ENCODE measurements at regions not wholly inside any gene's neighbourhood (a gene's known extent, or its start where the extent isn't known, plus 50 kb on each side); places are given as distances from the start of the nearest gene placed in this dataset.

GRCh38 chr16:86184185-86184584 is 285.2 kb downstream of the IRF8 start:
- in situ Hi-C loops (cut with HindIII; ENCODE audit: low sequenced_read_pairs): no loop called here

GRCh38 chr16:86185089-86185488 is 286.1 kb downstream of the IRF8 start:
- in situ Hi-C loops (cut with HindIII; ENCODE audit: low sequenced_read_pairs): no loop called here

DNA sequence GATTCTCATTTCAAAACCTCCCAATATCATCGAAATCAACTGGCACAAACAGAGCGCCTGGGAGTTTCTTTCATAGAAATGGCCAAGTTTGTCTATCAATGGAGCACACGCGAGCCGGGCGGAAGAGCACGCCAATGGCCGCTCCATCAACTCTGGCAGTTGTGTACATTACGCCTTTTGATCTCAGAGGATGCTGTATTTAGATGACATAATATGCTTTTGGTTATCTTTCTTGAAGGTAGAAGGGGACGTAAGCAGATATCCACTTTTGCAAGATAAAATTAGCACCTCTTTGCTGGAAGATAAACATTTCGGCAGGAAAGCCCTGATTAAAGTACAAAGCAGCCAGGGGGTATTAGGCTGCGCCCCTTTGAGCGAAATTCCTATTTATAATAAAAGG is 287.4 kb downstream of the IRF8 start:
- in situ Hi-C loops (cut with HindIII; ENCODE audit: low sequenced_read_pairs): no loop called here

DNA sequence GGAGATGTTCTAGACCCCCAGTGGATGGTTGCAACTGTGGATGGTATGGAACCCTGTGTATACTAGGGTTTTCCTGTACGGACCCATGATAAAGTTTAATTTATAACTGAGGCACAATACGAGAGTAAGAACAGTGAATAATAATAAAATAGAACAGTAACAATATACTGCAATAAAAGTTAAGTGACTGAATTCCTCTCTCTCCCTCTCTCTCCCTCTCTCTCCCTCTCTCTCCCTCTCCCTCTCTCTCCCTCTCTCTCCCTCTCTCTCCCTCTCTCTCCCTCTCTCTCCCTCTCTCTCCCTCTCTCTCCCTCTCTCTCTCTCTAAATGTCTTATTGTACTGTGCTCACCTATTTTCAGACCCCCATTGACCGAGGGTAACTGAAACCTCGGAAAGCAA is 291.0 kb downstream of the IRF8 start:
- in situ Hi-C loops (cut with HindIII; ENCODE audit: low sequenced_read_pairs): no loop called here

- in situ Hi-C loops (cut with HindIII; ENCODE audit: low sequenced_read_pairs): no loop called here
Observed at GRCh38 chr16:86191663-86192062, 292.7 kb downstream of the IRF8 start.

DNA sequence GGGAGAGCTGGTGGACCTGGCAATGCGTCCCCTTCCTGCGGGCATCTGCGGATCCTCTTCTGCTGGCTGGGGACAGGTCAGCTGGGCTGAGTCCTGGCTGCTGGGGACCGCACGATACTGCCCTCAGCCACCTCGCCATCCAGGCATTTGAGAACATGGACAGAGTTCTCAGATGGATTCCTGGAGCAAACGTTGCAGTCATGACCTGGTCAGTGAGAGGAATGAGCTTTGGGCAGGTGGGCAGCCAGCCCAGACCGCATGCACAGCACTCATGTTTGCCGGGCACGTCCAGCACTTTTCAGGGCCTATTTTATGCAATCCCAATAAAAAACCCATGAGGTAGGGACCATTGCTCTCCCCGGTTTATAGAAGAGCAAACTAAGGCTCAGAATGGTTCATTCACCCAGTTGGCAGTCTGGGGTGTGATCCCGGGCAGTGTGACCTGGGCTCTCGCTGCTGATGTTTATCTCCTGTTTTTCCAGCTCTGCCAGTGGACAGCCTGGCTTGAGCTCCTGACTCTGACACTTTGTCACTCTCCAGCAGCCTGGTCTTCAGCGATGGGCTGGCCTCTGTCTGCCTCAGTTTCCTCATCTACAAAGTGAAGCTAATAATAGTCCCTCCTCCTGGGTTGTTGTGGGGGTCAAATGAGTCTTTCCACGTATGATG is 294.7 kb downstream of the IRF8 start:
- in situ Hi-C loops (cut with HindIII; ENCODE audit: low sequenced_read_pairs): no loop called here

DNA sequence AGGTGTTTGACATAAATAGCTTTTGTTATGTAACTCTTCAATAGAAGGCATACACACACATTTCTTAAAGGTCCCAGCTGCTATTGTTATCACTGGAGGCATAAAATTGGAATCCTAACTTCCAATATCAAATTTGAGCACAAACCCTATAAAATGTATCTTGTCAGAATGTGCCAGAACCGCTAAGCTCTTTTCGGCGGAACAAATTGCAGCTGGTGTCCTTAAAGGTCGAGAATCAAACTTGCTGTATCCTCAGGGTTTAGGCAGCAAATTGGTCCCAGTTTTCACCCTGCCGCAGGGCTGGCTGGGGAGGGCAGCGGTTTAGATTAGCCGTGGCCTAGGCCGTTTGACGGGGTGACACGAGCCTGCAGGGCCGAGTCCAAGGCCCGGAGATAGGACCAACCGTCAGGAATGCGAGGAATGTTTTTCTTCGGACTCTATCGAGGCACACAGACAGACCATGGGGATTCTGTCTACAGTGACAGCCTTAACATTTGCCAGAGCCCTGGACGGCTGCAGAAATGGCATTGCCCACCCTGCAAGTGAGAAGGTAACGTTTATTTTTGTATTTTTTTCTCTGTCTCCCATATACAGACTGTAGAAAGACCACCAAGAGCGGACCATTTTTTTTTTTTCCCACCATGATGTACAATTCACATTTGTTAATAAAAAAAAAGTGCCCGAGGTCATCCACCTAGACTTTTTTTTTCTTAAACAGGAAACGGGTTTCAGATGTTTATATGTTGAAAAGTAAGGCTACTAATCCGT is 297.1 kb downstream of the IRF8 start:
- in situ Hi-C loops (cut with HindIII; ENCODE audit: low sequenced_read_pairs): no loop called here

DNA sequence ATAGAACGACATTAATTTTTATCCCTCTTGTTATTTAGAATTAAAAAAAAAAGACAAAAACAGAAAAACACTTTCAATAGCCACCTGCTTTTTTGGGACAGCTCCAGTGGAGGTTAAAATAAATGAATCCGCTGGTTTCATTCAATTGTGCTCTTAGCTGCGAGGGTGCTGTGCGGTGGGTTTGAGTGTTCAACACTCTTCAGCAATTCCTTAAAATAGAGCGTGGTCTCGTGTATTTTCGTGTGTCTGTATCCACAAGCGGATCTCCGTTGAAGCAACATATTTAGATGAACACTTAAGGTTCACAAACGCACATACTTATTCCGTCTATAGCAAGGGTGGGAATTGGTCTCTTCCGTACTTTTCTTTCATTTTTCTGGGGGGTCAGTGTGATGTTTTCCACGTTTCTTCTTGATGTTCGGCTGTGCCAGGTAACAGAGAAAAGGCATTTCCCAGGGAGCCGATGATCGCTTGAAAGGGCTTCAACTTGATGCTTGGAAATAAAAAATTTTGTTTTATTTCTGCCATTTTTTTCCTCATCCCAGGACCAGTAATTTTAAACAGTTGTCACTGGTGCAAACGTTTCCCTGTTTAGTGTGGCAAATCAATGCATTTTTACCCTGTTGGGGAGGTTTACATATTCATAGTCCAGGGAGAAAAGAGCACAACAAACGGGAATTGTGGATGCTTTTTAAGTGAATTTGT is 297.9 kb downstream of the IRF8 start:
- in situ Hi-C loops (cut with HindIII; ENCODE audit: low sequenced_read_pairs): no loop called here

GRCh38 chr16:86198206-86199118 is 299.5 kb downstream of the IRF8 start:
- in situ Hi-C loops (cut with HindIII; ENCODE audit: low sequenced_read_pairs): no loop called here

DNA sequence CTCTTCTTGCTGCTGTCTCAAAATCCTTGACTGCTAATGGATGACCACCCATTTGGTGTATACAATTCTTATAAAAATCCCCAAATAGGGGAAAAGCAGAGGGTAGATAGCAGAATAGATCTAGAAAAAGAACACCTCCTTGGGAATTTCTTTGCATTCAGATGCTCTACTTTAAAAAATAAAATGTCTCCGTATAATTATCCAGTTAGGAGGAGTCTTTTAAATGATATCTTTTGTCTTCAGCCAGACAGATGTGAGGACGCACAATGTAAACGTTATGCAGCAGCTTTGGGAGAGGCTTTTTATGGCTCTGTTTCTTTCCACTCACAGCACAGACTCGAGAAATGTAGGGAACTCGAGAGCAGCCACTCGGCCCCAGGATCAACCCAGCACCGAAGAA is 300.2 kb downstream of the IRF8 start:
- in situ Hi-C loops (cut with HindIII; ENCODE audit: low sequenced_read_pairs): no loop called here

DNA sequence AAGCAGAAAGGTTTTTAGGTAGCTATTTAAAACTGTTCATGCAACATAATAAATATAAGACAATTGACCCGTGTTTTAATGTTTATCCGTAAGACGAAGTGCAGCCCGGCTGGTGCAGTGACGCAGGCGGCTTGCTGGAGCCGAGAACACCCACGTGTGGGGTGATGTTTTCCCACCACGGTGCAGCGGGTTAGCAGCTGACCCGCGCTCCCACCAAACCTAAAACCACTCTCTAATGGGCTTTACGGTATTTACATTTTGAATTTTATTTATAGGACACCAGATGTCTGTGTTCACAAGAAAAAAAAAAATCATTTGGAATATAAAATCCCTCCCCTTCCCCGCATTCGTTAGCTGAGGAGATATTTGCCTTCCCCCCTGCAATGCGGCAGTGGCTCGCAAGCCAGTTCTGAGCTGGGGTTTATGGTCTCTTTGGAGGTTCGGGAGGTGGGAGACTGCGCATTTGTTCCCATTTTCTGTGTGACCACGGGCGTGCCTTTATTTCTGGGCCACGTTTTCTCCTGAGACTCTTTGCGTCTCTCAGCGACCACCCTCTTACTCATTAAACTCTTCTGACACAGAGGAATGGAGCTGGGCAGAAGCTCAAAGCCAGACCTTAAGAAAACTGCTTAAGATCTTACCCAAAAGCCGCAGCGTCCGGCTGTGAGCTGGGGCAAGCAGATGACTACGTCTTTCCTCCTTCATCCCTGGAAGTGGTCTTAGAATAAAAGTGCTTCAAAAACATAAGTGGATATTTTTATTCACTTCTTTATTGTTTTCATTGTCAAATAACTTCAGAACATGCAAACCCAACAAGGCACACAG is 301.1 kb downstream of the IRF8 start:
- in situ Hi-C loops (cut with HindIII; ENCODE audit: low sequenced_read_pairs): loop anchor here (10.0 kb wide), 1 partner anchor 315 kb away; the partner anchor contains the start of gene FOXF1

DNA sequence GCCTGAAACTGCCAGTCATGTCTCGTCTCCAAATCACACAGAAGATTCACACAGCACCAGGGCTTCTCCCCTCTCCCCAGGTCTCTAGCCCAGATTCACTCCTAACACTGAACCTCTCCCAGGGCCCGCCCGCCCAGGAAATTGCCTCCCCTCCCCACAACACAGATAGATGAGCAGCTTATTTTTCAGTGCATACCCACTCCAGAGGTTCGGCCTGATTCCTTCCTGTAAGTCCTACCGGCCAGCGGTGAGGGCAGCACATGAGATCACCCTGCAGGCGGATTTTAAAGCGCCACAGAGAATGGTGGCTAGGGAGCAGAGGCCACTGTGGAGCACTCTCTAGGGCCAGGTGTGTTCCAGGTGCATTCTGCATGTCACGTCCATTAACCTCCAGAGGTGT is 301.8 kb downstream of the IRF8 start:
- in situ Hi-C loops (cut with HindIII; ENCODE audit: low sequenced_read_pairs): loop anchor here (10.0 kb wide), 1 partner anchor 314 kb away; the partner anchor contains the start of gene FOXF1

DNA sequence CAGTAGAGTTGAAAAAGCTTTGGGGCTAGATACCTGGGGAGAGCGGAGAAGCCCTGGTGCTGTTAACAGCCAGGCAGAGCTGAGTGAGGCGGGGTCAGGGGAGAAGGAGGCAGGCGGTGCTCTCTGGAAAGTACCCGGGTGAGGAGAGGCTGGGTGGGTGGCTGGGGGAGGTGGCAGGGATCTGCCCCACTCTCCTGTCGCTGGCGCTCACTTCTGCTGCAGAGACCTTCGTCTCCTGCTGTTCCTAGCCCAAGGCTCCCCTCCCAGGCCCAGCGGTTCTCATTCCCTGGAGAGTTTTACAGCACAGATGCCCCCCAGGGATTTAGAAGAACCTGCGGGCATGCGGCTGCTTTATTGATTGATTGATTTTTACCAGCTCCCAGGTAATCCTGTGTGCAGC is 302.8 kb downstream of the IRF8 start:
- in situ Hi-C loops (cut with HindIII; ENCODE audit: low sequenced_read_pairs): loop anchor here (10.0 kb wide), 1 partner anchor 313 kb away; the partner anchor contains the start of gene FOXF1

DNA sequence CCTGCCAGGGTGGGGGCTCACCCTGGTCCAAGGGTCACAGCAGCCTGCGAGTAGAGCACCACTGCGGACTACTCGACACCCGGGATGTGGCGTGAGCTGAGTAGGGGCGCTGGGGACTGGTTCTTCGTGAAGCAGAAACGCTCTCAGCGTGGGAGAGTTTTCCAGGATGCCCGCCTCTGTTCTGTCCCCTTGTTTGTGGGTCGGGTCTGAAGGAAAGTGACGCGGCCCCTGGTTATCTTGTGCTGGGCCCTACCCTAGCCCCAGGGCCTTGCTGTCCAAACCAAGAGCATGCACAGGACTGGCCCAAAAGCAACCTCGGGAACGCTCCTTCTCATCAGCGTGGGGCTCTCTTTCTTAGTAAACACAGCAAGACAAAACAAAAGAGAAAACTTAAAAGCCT is 303.3 kb downstream of the IRF8 start:
- in situ Hi-C loops (cut with HindIII; ENCODE audit: low sequenced_read_pairs): loop anchor here (10.0 kb wide), 1 partner anchor 313 kb away; the partner anchor contains the start of gene FOXF1

DNA sequence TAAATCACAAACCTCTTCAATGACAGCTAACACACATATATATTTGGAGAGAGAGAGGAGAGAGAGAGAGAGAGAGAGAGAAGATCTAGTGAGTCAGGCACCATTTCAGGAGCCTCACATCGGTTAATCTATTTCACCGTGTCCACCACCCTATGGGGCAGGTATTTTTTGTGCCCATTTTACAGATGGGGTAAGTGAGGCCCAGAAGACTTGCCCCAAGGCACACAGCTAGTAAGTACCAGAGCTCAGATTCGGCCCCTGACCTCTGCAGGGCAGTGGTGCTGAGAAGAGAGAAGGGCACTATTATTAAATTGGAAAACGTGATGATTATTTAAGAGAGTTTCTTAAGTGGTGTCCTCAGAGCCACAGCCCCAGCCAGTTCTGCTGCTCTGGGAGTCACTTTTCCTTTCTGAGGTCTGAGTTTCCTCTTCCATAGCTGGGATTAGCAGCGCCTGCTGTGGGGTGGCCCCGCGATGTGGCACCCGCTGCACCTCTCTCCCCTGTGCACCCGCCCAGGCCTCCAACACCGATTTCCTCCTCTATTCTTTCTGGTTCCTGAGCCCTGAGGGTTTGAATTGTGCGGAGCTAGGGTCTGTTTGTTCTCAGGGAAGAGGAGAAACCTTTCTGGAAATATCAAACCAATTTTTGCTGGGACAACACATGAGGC is 303.9 kb downstream of the IRF8 start:
- in situ Hi-C loops (cut with HindIII; ENCODE audit: low sequenced_read_pairs): loop anchor here (10.0 kb wide), 1 partner anchor 312 kb away; the partner anchor contains the start of gene FOXF1

DNA sequence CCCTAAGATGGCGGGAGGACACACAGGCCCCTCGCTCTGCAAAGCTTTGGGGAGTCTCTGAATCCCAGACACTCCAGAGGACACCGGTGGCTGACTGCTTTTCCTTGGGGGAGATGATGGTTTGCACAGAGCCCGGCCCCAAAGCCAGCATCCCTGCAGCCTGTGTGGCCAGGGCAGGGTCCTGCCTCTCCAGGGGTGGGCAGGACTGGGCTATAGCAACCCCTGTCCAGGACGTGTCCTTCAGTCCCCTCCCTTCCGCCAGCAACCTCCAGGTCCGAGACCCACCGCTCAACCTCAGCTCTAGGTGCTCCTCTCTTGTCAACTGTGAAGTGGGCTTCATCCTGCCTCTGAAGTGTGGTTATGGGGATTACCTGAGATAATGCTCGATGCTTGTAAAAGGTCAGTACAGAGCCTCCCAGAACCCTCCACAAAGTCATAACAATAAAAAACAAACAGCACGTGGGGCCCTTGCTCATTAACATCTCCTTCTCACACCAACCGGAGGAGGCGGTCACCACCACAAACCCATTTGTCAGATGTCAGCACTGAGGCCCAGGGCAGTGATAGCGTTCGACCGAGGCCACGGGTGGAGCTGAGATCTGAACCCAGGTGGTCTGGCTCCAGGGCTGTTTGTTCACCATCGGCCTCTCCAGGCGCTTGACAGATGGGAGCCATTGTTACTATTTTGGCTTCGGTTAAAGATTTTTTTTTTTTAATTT is 304.8 kb downstream of the IRF8 start:
- in situ Hi-C loops (cut with HindIII; ENCODE audit: low sequenced_read_pairs): loop anchor here (10.0 kb wide), 1 partner anchor 311 kb away; the partner anchor contains the start of gene FOXF1

- in situ Hi-C loops (cut with HindIII; ENCODE audit: low sequenced_read_pairs): loop anchor here (10.0 kb wide), 1 partner anchor 309 kb away; the partner anchor contains the start of gene FOXF1
Observed at GRCh38 chr16:86205521-86206245, 304.6 kb upstream of the FOXF1 start.

GRCh38 chr16:86207350-86207749 is 303.0 kb upstream of the FOXF1 start:
- in situ Hi-C loops (cut with HindIII; ENCODE audit: low sequenced_read_pairs): loop anchor here (10.0 kb wide), 1 partner anchor 307 kb away; the partner anchor contains the start of gene FOXF1

Data from DLD1 (cell line).